ENCODE measurements at regions not wholly inside any gene's neighbourhood (a gene's known extent, or its start where the extent isn't known, plus 50 kb on each side); places are given as distances from the start of the nearest gene placed in this dataset.

- no peak for TF ChIP-seq CTCF (IDR thresholded peaks at IDR 0.05)
- H3K27ac ChIP-seq, result no peak overlapping the region
- intact Hi-C loops (cut with DNase I), result no loop called here
- no peak overlapping the region for H3K4me3 ChIP-seq
- ATAC-seq, result no peak
- H3K36me3 ChIP-seq, result no peaks in the 10 kb centered on the region
- no peaks in the 10 kb centered on the region for H3K9me3 ChIP-seq
- H3K27me3 ChIP-seq, result no peaks in the 10 kb centered on the region
- H3K4me1 ChIP-seq, result peaks cover 7% of the 10 kb centered on the region
- DNase-seq, result no peak
Measured at GRCh38 chr12:124236625-124237031, 58.3 kb upstream of the RFLNA start.

DNA sequence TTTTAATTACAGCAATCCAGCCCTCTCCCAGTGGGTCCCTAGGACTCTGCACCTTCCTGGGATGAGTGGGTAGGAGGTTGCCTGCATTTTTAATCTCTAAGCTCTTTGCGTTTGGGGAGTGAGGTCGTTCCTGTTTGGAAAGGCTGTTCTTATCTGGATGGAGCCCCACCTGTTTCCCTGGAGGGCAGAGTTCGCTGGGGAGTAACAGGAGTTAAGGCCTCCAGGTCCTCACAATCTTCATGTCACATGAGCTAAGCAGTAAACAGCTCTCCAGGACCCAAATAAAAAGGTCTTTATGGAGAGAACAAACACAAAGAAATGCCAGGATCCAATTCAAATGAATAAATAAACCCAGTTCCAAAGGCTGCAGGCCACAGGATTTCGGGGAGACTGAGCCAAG, 56.0 kb upstream of the RFLNA start:
- no peak overlapping the region for H3K4me3 ChIP-seq
- no peak for TF ChIP-seq CTCF (IDR thresholded peaks at IDR 0.05)
- DNase-seq (no peak), ATAC-seq (no peak)
- no peaks in the 10 kb centered on the region for H3K36me3 ChIP-seq
- H3K27ac ChIP-seq, result no peak overlapping the region
- intact Hi-C loops (cut with DNase I), result no loop called here
- no peaks in the 10 kb centered on the region for H3K9me3 ChIP-seq
- no peaks in the 10 kb centered on the region for H3K4me1 ChIP-seq
- H3K27me3 ChIP-seq, result no peaks in the 10 kb centered on the region

DNA sequence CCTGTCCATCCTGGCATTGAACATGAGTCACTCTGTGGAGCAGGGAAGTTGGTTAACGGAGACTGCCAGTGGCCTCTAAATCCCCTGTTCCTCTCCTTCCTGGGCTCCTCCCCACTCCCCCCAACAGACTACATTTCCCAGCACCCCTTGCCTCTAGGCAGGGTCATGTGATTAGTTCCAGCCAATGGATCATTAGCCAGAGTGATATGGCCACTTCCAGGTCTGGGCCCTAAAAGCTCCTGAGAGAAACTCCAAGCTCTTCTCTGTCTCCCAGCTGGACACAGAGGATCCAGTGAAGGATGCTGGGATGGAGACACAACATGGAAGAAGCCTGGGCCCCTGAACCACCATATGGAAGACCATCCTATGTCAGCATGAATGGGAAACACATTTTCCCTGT, 54.4 kb upstream of the RFLNA start:
- no peaks in the 10 kb centered on the region for H3K36me3 ChIP-seq
- no peak for TF ChIP-seq CTCF (IDR thresholded peaks at IDR 0.05)
- peak; percentile 43 for ATAC-seq
- peak; percentile 12 for DNase-seq
- no peaks in the 10 kb centered on the region for H3K4me1 ChIP-seq
- H3K9me3 ChIP-seq, result no peaks in the 10 kb centered on the region
- no peak overlapping the region for H3K4me3 ChIP-seq
- H3K27ac ChIP-seq, result no peak overlapping the region
- intact Hi-C loops (cut with DNase I), result no loop called here
- no peaks in the 10 kb centered on the region for H3K27me3 ChIP-seq

- no peak overlapping the region for H3K27ac ChIP-seq
- H3K36me3 ChIP-seq, result no peaks in the 10 kb centered on the region
- no peak overlapping the region for H3K4me3 ChIP-seq
- no peak for ATAC-seq
- intact Hi-C loops (cut with DNase I), result no loop called here
- no peaks in the 10 kb centered on the region for H3K27me3 ChIP-seq
- no peak for DNase-seq
- peaks cover 5% of the 10 kb centered on the region for H3K9me3 ChIP-seq
- H3K4me1 ChIP-seq, result no peaks in the 10 kb centered on the region
- TF ChIP-seq CTCF (IDR thresholded peaks at IDR 0.05), result no peak
Measured at GRCh38 chr12:124241776-124242528, 52.9 kb upstream of the RFLNA start.

- Histone ChIP-seq H3K4me1 (no peaks in the 10 kb centered on the region), H3K9me3 (peaks cover 10% of the 10 kb centered on the region), H3K27me3 (no peaks in the 10 kb centered on the region), H3K27ac (no peak overlapping the region), H3K36me3 (no peaks in the 10 kb centered on the region), H3K4me3 (no peak overlapping the region)
- ATAC-seq, result peak; percentile 29
- no peak for DNase-seq
- no peak for TF ChIP-seq CTCF (IDR thresholded peaks at IDR 0.05)
- intact Hi-C loops (cut with DNase I), result no loop called here
Measured at GRCh38 chr12:124242529-124243065, 52.3 kb upstream of the RFLNA start.

Data from upper lobe of right lung (tissue), 1 donor.